RPMI8226 (cell line): ENCODE measurements at regions not wholly inside any gene's neighbourhood (a gene's known extent, or its start where the extent isn't known, plus 50 kb on each side); places are given as distances from the start of the nearest gene placed in this dataset.

Experiments
- DNase-seq: peaks from one replicate; pipeline ENCODE4 v3.0.0-alpha.2; 2015

DNA sequence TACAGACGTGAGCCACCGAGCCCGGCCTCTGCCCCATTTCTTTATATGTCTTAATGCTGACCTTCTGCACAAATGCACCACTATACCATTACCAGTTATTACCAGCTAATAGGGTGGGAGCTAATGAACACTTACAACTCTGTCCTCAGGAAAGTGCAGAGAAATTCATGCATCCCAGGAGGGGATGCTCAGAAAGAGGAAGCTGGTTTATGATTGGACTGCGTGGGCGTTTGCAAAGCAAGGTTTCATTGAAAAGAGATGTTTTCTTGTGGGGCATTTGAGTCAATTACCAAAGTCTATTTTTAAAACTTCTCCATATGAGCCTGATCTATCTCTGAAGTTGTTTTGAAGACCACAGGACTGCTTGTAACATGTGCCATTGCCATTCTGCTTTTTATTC, 417.7 kb upstream of the CELF2 start:
- no peak for DNase-seq

- no peak for DNase-seq
Measured at GRCh38 chr10:10605551-10606081, 412.1 kb upstream of the CELF2 start.

DNA sequence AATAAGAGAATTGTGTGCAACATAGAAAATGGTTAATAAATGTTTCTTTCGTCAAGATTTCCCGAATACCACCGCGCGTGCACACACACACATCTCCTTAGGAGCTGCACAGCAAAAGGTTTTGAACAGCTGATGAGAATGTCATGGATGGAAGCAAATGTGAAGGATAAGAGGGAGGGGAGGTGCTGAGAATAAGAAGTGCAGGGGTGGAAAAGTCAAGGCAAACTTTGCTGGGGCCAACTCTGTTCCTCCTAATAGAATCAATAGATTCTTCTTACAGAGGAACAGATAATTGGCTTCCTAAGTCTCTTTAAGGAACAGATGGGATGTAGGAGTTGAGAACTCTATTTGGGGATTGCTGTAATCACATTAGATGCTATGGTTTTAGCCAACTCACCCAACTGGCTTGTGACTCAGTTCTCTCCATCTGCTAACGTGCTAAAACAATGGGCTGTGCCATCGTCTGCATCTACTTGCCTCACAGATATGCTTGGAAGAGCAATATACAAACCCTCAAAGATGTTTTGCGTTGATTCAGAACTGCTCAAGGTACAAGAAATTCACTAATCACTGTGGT, 408.2 kb upstream of the CELF2 start:
- no peak for DNase-seq

GRCh38 chr10:10610171-10610570, 407.5 kb upstream of the CELF2 start:
- no peak for DNase-seq

DNA sequence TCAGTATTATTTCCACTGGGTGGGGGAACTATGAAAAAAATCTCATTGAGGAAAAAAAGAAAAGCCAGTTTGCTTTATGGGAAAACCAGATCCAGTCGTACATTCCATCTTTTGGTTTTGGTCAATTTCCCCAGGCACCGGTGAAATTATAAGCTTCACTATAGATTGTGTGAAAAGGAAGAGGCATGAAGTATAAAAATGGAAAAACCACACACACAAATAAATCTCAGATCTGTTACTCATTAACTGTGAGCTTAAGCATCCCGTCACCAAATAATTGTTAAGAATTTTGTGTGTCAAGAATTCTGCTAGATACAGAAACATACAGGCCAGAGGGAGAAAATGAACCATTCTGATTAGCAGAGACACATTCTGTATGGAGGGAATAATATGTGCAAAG, 405.5 kb upstream of the CELF2 start:
- DNase-seq: no peak

DNA sequence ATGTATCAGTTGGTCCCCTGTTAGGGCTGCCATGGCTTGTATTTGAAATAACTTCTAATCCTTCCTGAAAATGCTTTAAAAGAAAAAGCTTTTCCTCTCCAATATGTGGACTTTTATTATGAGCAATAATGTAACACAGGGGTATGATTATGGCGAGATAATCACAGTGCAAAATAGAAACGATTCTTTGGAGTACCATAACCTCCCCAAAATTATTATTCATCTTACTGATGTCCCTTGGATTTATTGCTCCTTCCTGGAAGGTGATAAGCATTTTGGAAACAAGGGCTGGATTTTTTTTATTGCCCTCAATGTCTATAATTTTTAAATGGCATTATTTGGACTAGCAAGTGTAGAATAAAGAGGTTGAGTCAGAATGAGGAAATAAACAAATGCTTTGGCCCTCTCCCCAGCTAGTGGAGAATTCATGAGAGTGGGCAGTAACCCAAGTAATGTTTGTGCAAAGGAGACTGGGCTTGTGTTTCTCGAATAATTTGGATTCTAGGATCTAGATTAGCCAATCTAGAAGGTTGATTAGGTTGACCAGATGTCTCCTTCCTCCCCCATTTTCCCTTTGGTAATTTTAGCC, 403.9 kb upstream of the CELF2 start:
- DNase-seq: no peak

GRCh38 chr10:10617686-10618085, 400.0 kb upstream of the CELF2 start:
- no peak for DNase-seq

GRCh38 chr10:10618139-10618538, 399.5 kb upstream of the CELF2 start:
- no peak for DNase-seq

GRCh38 chr10:10623958-10624566, 393.6 kb upstream of the CELF2 start:
- DNase-seq: no peak

DNA sequence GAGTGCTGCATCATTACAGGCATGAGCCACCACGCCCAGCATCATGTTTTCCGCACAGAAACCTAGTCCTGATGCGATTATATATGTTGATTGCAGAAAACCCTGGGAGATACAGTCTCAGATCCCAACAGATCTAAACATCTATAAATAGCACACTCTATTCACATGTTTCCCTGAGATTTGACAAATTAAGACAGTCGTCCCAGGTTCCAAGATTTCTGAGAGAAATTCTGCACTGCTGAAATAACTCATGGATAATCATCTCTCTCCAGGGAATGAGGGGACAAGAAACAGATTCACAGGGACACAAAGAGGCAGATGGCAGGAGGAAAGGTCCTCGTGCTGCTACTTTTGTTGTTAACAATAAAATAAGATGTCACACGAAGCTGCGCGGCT, 393.1 kb upstream of the CELF2 start:
- no peak for DNase-seq

DNA sequence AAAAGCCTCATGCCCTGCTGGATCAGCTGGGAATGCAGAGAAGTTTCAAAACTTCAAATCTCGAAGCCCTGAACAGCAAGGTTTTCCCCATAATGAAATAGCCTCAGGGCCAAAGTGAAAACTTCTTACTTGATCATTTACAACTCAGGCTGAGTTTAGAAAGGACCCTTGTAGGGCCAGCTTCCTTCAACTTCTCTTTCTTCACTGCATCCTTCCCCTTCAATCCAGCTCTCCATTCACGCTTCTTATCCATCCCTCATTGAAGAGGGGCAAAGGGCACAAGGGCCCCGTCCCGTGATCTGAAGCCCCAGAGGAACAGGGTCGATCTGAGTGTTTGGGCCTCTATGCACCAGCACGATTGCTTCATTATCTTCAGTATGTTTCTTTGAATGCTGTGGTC, 392.2 kb upstream of the CELF2 start:
- no peak for DNase-seq

DNA sequence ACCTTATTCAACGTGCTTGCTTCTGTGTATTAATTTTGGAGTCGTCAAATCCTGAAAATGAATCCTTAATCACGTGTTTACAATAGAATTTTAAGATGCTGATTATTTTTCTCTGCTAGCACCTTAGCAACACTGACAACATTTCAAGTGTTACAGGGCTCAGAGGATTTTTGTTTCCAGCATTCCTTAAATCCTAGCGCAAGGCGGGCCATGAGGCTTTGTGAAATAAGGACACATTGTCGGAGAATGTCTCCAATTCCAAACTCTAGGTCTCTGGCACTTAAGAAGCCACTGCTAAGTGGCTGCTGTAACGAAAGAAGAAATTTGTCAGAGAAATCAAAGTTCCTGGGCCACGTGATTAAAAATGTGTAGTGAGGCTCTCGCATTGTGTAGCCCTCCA, 390.9 kb upstream of the CELF2 start:
- no peak for DNase-seq

GRCh38 chr10:10627414-10627813, 390.3 kb upstream of the CELF2 start:
- DNase-seq: no peak

GRCh38 chr10:10629512-10629911, 388.2 kb upstream of the CELF2 start:
- DNase-seq: no peak

- no peak for DNase-seq
Measured at GRCh38 chr10:10630281-10630680, 387.4 kb upstream of the CELF2 start.

GRCh38 chr10:10630782-10631181, 386.9 kb upstream of the CELF2 start:
- DNase-seq: no peak

DNA sequence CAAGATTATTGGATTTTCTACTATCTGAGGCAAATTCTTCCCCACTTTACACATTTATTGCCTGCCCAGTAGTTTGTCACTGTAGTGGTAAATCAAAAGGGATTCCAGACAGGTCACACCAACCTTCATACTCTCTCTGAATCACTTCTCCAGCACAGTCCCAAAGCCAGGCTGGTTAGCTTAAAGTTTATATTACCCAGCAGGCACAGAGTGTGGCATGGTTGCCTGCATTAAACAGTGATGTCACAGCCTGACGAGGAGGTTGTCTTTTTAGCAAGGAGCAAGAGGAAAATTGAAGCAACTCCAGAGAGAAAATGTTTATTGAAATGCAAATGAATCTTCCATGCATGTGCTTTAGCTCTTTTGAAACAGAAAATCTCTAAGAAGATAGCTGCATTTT, 375.5 kb upstream of the CELF2 start:
- no peak for DNase-seq

DNA sequence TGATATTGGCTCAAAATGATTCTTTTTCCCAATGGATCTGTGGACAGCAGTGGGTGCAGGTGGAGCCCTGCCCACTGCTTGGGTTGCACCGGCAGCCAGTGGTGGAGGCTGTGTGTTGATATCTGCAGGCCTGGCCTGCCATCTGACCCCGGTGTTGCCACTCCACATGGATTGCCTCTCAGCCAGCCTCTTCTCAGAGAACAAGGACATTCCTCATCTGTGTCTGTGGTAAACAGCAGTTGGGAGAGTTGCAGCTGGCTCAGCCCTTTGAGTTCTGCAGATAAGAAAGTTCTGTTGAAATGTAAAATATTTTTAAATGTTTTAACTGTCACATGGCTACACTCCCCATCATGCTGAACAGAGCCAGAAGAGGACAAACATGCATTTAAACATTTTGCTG, 374.9 kb upstream of the CELF2 start:
- DNase-seq: no peak

DNA sequence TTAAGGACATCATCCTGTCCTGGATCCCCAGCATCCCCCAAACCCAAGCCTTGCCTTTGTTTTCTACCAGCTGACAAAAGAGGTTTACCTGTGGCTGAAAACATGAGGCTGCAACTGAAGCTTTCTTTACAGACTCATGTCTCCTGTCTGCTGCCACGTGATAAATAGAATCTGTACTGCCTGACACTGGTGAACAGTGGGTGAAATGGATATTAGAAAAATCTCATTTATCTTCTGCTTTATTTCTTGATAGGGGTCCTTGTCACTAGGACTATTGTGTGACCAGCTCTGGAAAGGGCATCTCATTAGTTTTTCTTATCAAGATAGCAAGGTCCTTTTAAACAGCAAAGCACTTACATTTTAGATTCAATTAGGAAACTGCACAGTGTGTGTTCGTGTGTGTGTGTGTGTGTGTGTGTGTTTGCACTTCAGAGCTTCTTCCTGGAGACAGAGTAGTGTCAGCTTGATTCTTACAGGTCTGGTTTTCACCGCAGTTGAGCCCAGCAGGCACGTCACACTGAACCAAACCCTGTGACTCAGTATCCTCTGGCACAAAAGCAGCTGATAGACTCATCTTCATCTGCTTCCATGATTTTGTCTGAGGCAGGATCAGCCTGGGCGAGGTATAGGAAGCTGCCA, 373.5 kb upstream of the CELF2 start:
- DNase-seq: no peak

DNA sequence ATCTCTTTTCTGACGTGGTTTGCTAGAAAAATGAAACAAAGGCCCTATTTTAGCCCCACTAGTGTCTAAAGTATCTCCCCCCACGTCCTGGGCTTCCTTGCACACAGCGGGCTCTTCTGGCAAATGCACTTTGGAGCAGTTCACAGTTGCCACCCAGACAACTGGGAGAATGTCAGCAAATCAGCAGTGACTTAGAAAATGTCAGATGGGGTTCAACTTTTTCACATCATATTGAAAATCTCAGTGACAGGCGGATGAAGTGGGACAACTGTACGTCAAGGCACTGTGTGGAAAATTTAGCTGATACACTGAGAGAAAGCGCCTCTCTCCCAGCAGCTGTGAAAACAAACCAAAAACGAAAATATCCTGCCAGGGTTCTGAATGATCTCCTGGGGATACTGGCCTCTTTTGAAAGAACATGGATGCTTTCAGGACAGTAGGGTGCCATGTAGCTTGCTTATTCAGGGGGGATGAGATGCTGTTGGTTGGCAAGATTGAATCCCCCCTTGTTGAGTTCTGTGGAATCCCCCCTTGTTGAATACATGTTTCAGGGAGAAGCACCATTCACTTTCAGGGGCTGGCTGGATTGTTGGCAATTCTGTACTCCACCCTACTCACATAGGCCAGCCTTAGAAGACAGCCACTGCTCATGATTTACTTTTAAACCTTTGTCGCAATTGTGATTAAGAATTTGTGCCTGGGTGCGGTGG, 372.8 kb upstream of the CELF2 start:
- DNase-seq: no peak

GRCh38 chr10:10647331-10647730, 370.3 kb upstream of the CELF2 start:
- no peak for DNase-seq

GRCh38 chr10:10657139-10657760, 360.4 kb upstream of the CELF2 start:
- no peak for DNase-seq

DNA sequence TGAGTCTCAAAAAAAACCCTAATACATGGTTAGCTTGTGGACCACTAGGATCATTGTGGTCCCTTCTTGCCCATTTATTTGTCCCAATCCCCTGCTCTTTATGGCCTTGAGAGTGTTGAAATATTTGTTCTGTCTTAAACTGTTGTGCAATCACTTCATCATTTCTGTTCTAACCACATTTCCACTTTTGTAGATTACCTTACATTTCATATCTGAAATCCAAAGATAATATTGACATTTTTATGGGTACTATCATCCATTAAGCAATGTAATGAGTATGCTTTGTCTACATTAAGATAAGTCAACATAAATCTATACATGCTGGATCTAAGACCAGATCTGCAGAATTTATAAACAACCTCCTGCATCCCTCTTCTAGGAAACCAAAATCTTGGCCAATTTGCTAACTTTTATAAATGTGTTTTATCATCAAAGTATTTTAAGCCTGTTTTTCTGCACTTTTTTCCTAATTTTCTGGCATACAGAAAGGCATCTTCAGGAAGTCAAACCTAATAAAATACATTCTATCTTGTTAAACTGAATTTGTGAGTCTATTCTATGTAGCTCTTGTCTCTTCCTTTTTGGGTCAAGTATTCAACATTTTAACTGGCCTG, 359.4 kb upstream of the CELF2 start:
- DNase-seq: no peak
